H1 (cell line): ENCODE measurements at regions not wholly inside any gene's neighbourhood (a gene's known extent, or its start where the extent isn't known, plus 50 kb on each side); places are given as distances from the start of the nearest gene placed in this dataset.
A peak's percentile ranks its signal among the peaks of the same experiment; 100 is the strongest.

Experiments used
- CTCF ChIA-PET: fragments of 300-600 bp; sonication (Branson Sonifier 250); formaldehyde crosslinking; loops from one replicate; lab custom pipeline; 2021; ENCODE audit not compliant: partially characterized antibody; lab: Charles Lee
- POLR2A ChIA-PET: fragments of 300-600 bp; sonication (Branson Sonifier 250); formaldehyde crosslinking; loops from one replicate; lab custom pipeline; 2021; ENCODE audit warnings: inconsistent platforms; ENCODE audit not compliant: partially characterized antibody; lab: Charles Lee
- DNase-seq, 2 experiments: peaks; one replicate each; pipeline versions ENCODE4 v3.0.0 to v3.0.0-alpha.2; 2010 to 2022; ENCODE audit warnings: low spot score in 2 of 2, low read depth in 1 of 2, mixed read lengths in 1 of 2
- FAIRE-seq: peaks from 2 replicates; lab custom pipeline; 2011; peaks lifted over from hg19 to GRCh38; lab: Jason Lieb, UNC
- H2AFZ ChIP-seq: 2 replicates; pipeline ENCODE4 v1.8.1; 2012; ENCODE audit warnings: low read length, inconsistent platforms
- H2AK5ac ChIP-seq: 2 replicates; pipeline ENCODE4 v1.6.1; 2013; ENCODE audit warnings: low read depth, low read length
- H2BK120ac ChIP-seq: replicated peaks from 2 replicates; pipeline ENCODE3; 2013; ENCODE audit warnings: low read depth, low read length, inconsistent platforms
- H2BK12ac ChIP-seq: 2 replicates; pipeline ENCODE4 v1.6.1; 2013; ENCODE audit warnings: low read depth, low read length
- H2BK15ac ChIP-seq: 2 replicates; pipeline ENCODE4 v1.6.1; 2013; ENCODE audit warnings: low read length
- H2BK20ac ChIP-seq: 2 replicates; pipeline ENCODE4 v1.6.1; 2013; ENCODE audit warnings: low read length
- H2BK5ac ChIP-seq: 2 replicates; pipeline ENCODE4 v1.6.1; 2013; ENCODE audit warnings: low read depth, low read length
- H3K14ac ChIP-seq: 2 replicates; pipeline ENCODE4 v1.6.1; 2013; ENCODE audit warnings: inconsistent platforms; ENCODE audit not compliant: insufficient read length
- H3K18ac ChIP-seq: 2 replicates; pipeline ENCODE4 v1.6.1; 2013; ENCODE audit warnings: low read length; ENCODE audit errors: extremely low read depth
- H3K23ac ChIP-seq: 2 replicates; pipeline ENCODE4 v1.6.1; 2013; ENCODE audit warnings: inconsistent platforms; ENCODE audit not compliant: insufficient read length
- H3K23me2 ChIP-seq: 2 replicates; pipeline ENCODE4 v1.6.1; 2013; ENCODE audit warnings: low read depth, low read length
- H3K27ac ChIP-seq: 2 replicates; pipeline ENCODE4 v1.6.1; 2011; ENCODE audit warnings: low read depth, low read length, inconsistent platforms
- H3K27me3 ChIP-seq, 4 experiments: replicated peaks in 1 of 4; 1 replicate in 1 of 4; 2 replicates in 3 of 4; pipeline versions ENCODE4 v1.6.1 to v1.8.1; 2011 to 2013; ENCODE audit warnings: low read length in 3 of 4, mild to moderate bottlenecking in 3 of 4, inconsistent platforms in 2 of 4, mixed read lengths in 2 of 4, moderate library complexity in 1 of 4; ENCODE audit not compliant: control insufficient read depth in 3 of 4, insufficient read depth in 3 of 4; ENCODE audit errors: extremely low read depth in 1 of 4
- H3K36me3 ChIP-seq, 4 experiments: 2 replicates each; pipeline versions ENCODE4 v1.6.1 to v1.8.1; 2011 to 2013; ENCODE audit warnings: mild to moderate bottlenecking in 4 of 4, low read length in 3 of 4, moderate library complexity in 2 of 4, control low read depth in 1 of 4, inconsistent platforms in 1 of 4; ENCODE audit not compliant: insufficient read depth in 4 of 4, control insufficient read depth in 2 of 4
- H3K4ac ChIP-seq: replicated peaks from 2 replicates; pipeline ENCODE3; 2013; ENCODE audit warnings: low read length, low read depth, mixed read lengths, inconsistent platforms; ENCODE audit not compliant: insufficient read length
- H3K4me1 ChIP-seq, 4 experiments: replicated peaks in 1 of 4; 1 replicate in 1 of 4; 2 replicates in 3 of 4; pipeline versions ENCODE4 v1.6.1 to v1.8.1; 2011 to 2013; ENCODE audit warnings: low read length in 3 of 4, inconsistent platforms in 2 of 4, mixed read lengths in 1 of 4; ENCODE audit not compliant: insufficient read depth in 4 of 4, control insufficient read depth in 3 of 4
- H3K4me2 ChIP-seq, 2 experiments: 2 replicates each; pipeline versions ENCODE4 v1.6.1 to v1.8.1; 2011 to 2013; ENCODE audit warnings: low read depth in 2 of 2, low read length in 2 of 2, control low read depth in 1 of 2, inconsistent platforms in 1 of 2, mild to moderate bottlenecking in 1 of 2; ENCODE audit not compliant: insufficient read depth in 1 of 2
- H3K4me3 ChIP-seq, 4 experiments: fragments of 200-600, 300-600 bp in 1 of 4; sonication (generic), shearing (Covaris generic), sonication (Bioruptor Twin) in 1 of 4; 2 replicates each; pipeline versions ENCODE4 v1.5.1 to v1.8.1; 2011 to 2016; ENCODE audit warnings: low read length in 4 of 4, low read depth in 3 of 4, control low read depth in 2 of 4, inconsistent platforms in 2 of 4, mild to moderate bottlenecking in 2 of 4, mixed read lengths in 1 of 4, moderate library complexity in 1 of 4; ENCODE audit not compliant: insufficient read depth in 2 of 4; ENCODE audit errors: extremely low read depth in 1 of 4
- H3K56ac ChIP-seq: replicated peaks from 2 replicates; pipeline ENCODE3; 2013; ENCODE audit warnings: low read depth, mild to moderate bottlenecking, mixed read lengths, low read length, inconsistent platforms; ENCODE audit not compliant: insufficient read length
- H3K79me1 ChIP-seq: 2 replicates; pipeline ENCODE4 v1.6.1; 2013; ENCODE audit warnings: low read depth, low read length, control low read depth
- H3K79me2 ChIP-seq, 2 experiments: 2 replicates each; pipeline versions ENCODE4 v1.6.1 to v1.8.1; 2012 to 2013; ENCODE audit warnings: low read length in 2 of 2, mild to moderate bottlenecking in 2 of 2, inconsistent platforms in 1 of 2; ENCODE audit not compliant: insufficient read depth in 2 of 2, control insufficient read depth in 1 of 2
- H3K9ac ChIP-seq, 4 experiments: replicated peaks in 1 of 4; 1 replicate in 1 of 4; 2 replicates in 3 of 4; pipeline versions ENCODE4 v1.6.1 to v1.8.1; 2011 to 2013; ENCODE audit warnings: low read depth in 3 of 4, low read length in 3 of 4, control low read depth in 2 of 4, mild to moderate bottlenecking in 2 of 4, moderate library complexity in 2 of 4, inconsistent platforms in 1 of 4; ENCODE audit errors: extremely low read depth in 1 of 4
- H3K9me3 ChIP-seq, 2 experiments: 2 replicates each; pipeline versions ENCODE4 v1.6.1 to v1.8.1; 2012 to 2013; ENCODE audit warnings: mild to moderate bottlenecking in 2 of 2, moderate library complexity in 2 of 2, control low read depth in 1 of 2, inconsistent platforms in 1 of 2, low read depth in 1 of 2, low read length in 1 of 2, mixed read lengths in 1 of 2; ENCODE audit not compliant: insufficient read depth in 2 of 2
- H4K20me1 ChIP-seq, 2 experiments: replicated peaks in 1 of 2; 2 replicates each; pipeline versions ENCODE3 to v1.8.1; 2011 to 2013; ENCODE audit warnings: inconsistent platforms in 2 of 2, low read length in 2 of 2, mild to moderate bottlenecking in 1 of 2; ENCODE audit not compliant: insufficient read depth in 2 of 2, control insufficient read depth in 1 of 2
- H4K5ac ChIP-seq: 2 replicates; pipeline ENCODE4 v1.6.1; 2013; ENCODE audit warnings: low read length, low read depth, mixed read lengths, inconsistent platforms; ENCODE audit not compliant: insufficient read length
- H4K8ac ChIP-seq: 2 replicates; pipeline ENCODE4 v1.8.0; 2013; ENCODE audit warnings: mild to moderate bottlenecking, moderate library complexity, low read length, inconsistent platforms; ENCODE audit not compliant: insufficient read depth; ENCODE audit errors: extremely low read depth
- H4K91ac ChIP-seq: replicated peaks from 2 replicates; pipeline ENCODE3; 2013; ENCODE audit warnings: low read length, mixed read lengths, inconsistent platforms; ENCODE audit not compliant: insufficient read length
- ATF3 ChIP-seq: IDR thresholded peaks from 2 replicates; pipeline ENCODE4 v1.6.1; 2011; ENCODE audit warnings: low read depth, mild to moderate bottlenecking, low read length; ENCODE audit not compliant: insufficient read depth
- BRCA1 ChIP-seq: IDR thresholded peaks from 2 replicates; pipeline ENCODE4 v1.6.1; 2012; ENCODE audit warnings: low read depth, low read length, improper control_type of control experiment
- CBX8 ChIP-seq: fragments of 300-800, 300-1000 bp; sonication (generic); IDR thresholded peaks from 2 replicates; pipeline ENCODE4 v1.7.1; 2016; ENCODE audit warnings: low read depth, low read length, borderline replicate concordance
- CHD2 ChIP-seq: IDR thresholded peaks from 2 replicates; pipeline ENCODE4 v1.6.1; 2012; ENCODE audit warnings: low read length, improper control_type of control experiment
- HDAC2 ChIP-seq, 2 experiments: fragments of 300-600 bp in 1 of 2; sonication (generic) in 1 of 2; IDR thresholded peaks; 2 replicates each; pipeline ENCODE4 v1.6.1; 2011 to 2012; ENCODE audit warnings: low read depth in 2 of 2, low read length in 2 of 2, mild to moderate bottlenecking in 2 of 2, moderate library complexity in 2 of 2, borderline replicate concordance in 1 of 2, inconsistent platforms in 1 of 2
- RAD21 ChIP-seq, 2 experiments: IDR thresholded peaks in 1 of 2; conservative IDR thresholded peaks in 1 of 2; 2 replicates each; pipeline ENCODE4 v1.6.1; 2011; ENCODE audit warnings: low read depth in 2 of 2, low read length in 2 of 2, improper control_type of control experiment in 1 of 2, inconsistent platforms in 1 of 2, mild to moderate bottlenecking in 1 of 2, moderate library complexity in 1 of 2
- SAP30 ChIP-seq: fragments of 300-600 bp; sonication (generic); IDR thresholded peaks from 2 replicates; pipeline ENCODE4 v1.7.1; 2012; ENCODE audit warnings: low read length, moderate library complexity, mild to moderate bottlenecking, inconsistent platforms; ENCODE audit not compliant: insufficient read depth, insufficient replicate concordance
- SRF ChIP-seq: IDR thresholded peaks from 2 replicates; pipeline ENCODE4 v1.6.1; 2011; ENCODE audit warnings: mild to moderate bottlenecking, low read depth, low read length, moderate library complexity
- ZNF274 ChIP-seq: IDR thresholded peaks from 2 replicates; pipeline ENCODE4 v1.7.0; 2012; ENCODE audit warnings: low read length, borderline replicate concordance; ENCODE audit errors: extremely low read depth
- WGBS, 2 experiments: shearing (Covaris generic) in 1 of 2; methylation state at CpG; one replicate each; pipeline versions ENCODE4 v1.1.6 to v1.1.7; 2013 to 2015; ENCODE audit warnings: low lambda C conversion rate in 2 of 2, mixed read lengths in 2 of 2, inconsistent platforms in 1 of 2, low coverage in 1 of 2, missing lambda C conversion rate in 1 of 2; ENCODE audit not compliant: insufficient replicate concordance in 2 of 2, insufficient coverage in 1 of 2, insufficient read length in 1 of 2; ENCODE audit errors: extremely low coverage in 1 of 2, missing lambda C conversion rate in 1 of 2; 5-methylcytosine and 5-hydroxymethylcytosine counted together

- POLR2A ChIA-PET: interaction anchor here (1.1 to 1.2 kb wide), 2 partner anchors 8 to 16 kb away, joined by 3 read pairs; no protein-coding TSS in a partner anchor
Measured at GRCh38 chr2:7904319-7904718, 777.5 kb upstream of the ID2 start.

More at GRCh38 chr2:7904319-7904718, 777.5 kb upstream of the ID2 start:
- Histone ChIP-seq H2AFZ (no peak overlapping the region), H3K18ac (no peak overlapping the region), H2BK15ac (no peak overlapping the region; the same call in 1 of the 2 replicates), H3K23me2 (no peaks in the 10 kb centered on the region), H2AK5ac (no peak overlapping the region), H2BK12ac (peak overlapping the region; percentile 11; the same call in 1 of the 2 replicates), H3K4ac (no peak overlapping the region), H4K91ac (peak overlapping the region; percentile 39), H2BK20ac (no peak overlapping the region), H4K5ac (no peak overlapping the region), H3K4me3 (no peak overlapping the region), H3K79me1 (no peaks in the 10 kb centered on the region), H4K20me1 (no peaks in the 10 kb centered on the region), H3K27ac (no peak overlapping the region), H3K27me3 (no peaks in the 10 kb centered on the region; a peak in 1 of 7 replicates), H3K14ac (no peak overlapping the region), H2BK120ac (no peak overlapping the region), H3K79me2 (no peaks in the 10 kb centered on the region), H3K9me3 (peaks cover 0 to 8% of the 10 kb centered on the region in 2 experiments; a peak in 1 of 4 replicates), H4K8ac (no peak overlapping the region), H2BK5ac (no peak overlapping the region), H3K9ac (no peak overlapping the region), H3K23ac (no peak overlapping the region), H3K56ac (no peak overlapping the region), H3K4me2 (no peak overlapping the region), H3K4me1 (peaks cover 3 to 14% (median 5%) of the 10 kb centered on the region in 4 experiments; a peak in 6 of 7 replicates), H3K36me3 (peaks cover 0 to 4% (median 0%) of the 10 kb centered on the region in 4 experiments; a peak in 1 of 8 replicates)
- DNase-seq (no peak), FAIRE-seq (no peak)
- 92% methylated on average over 3 of the region's 3 CpGs; no CpG with 5 or more reads in 1 of the 2 experiments for WGBS, 2 experiments
- CTCF ChIA-PET: interaction anchor here (0.5 kb wide), 1 partner anchor 469 kb away, joined by 4 read pairs; no protein-coding TSS in a partner anchor
- TF ChIP-seq ZNF274 (no peak), SRF (no peak), HDAC2 (IDR thresholded peaks at IDR 0.05; ENCODE audit: borderline replicate concordance in 1 of 2, low read depth in 2 of 2, low read length in 2 of 2) (no peak), SAP30 (no peak), BRCA1 (no peak), ATF3 (no peak), CHD2 (no peak), RAD21 (IDR thresholded peaks at IDR 0.05 in 1 of 2, conservative IDR thresholded peaks at IDR 0.05 in 1 of 2; ENCODE audit: low read depth in 2 of 2, low read length in 2 of 2) (no peak), CBX8 (no peak)
